ENCODE measurements at regions not wholly inside any gene's neighbourhood (a gene's known extent, or its start where the extent isn't known, plus 50 kb on each side); places are given as distances from the start of the nearest gene placed in this dataset.

GRCh38 chr6:106022801-106023200 is 63.3 kb upstream of the PRDM1 start:
- H3K4me1 Mint-ChIP-seq (ENCODE audit: unreplicated experiment), result peaks cover 8% of the 10 kb centered on the region
- no peaks in the 10 kb centered on the region for H3K9me3 Mint-ChIP-seq (ENCODE audit: unreplicated experiment)
- no peak overlapping the region for H3K27ac Mint-ChIP-seq (ENCODE audit: unreplicated experiment)
- TF ChIP-seq CTCF (IDR thresholded peaks at IDR 0.05; ENCODE audit: unreplicated experiment), result no peak
- DNase-seq (ENCODE audit: low spot score), result no peak
- H3K36me3 Mint-ChIP-seq (ENCODE audit: low read depth, unreplicated experiment), result no peaks in the 10 kb centered on the region
- peaks cover 2% of the 10 kb centered on the region for H3K27me3 Mint-ChIP-seq (ENCODE audit: unreplicated experiment)
- no peak overlapping the region for H3K4me3 Mint-ChIP-seq (ENCODE audit: unreplicated experiment)

- DNase-seq (ENCODE audit: low spot score), result no peak
- TF ChIP-seq CTCF (IDR thresholded peaks at IDR 0.05; ENCODE audit: unreplicated experiment), result no peak
- no peak overlapping the region for H3K27ac Mint-ChIP-seq (ENCODE audit: unreplicated experiment)
- H3K9me3 Mint-ChIP-seq (ENCODE audit: unreplicated experiment), result no peaks in the 10 kb centered on the region
- H3K4me3 Mint-ChIP-seq (ENCODE audit: unreplicated experiment), result no peak overlapping the region
- no peaks in the 10 kb centered on the region for H3K36me3 Mint-ChIP-seq (ENCODE audit: low read depth, unreplicated experiment)
- peaks cover under 1% of the 10 kb centered on the region for H3K27me3 Mint-ChIP-seq (ENCODE audit: unreplicated experiment)
- peaks cover 4% of the 10 kb centered on the region for H3K4me1 Mint-ChIP-seq (ENCODE audit: unreplicated experiment)
Measured at GRCh38 chr6:106017454-106017853, 68.7 kb upstream of the PRDM1 start.

- Mint-ChIP-seq H3K9me3 (ENCODE audit: unreplicated experiment) (no peaks in the 10 kb centered on the region), H3K4me1 (ENCODE audit: unreplicated experiment) (peaks cover 4% of the 10 kb centered on the region), H3K4me3 (ENCODE audit: unreplicated experiment) (no peak overlapping the region), H3K36me3 (ENCODE audit: low read depth, unreplicated experiment) (no peaks in the 10 kb centered on the region), H3K27ac (ENCODE audit: unreplicated experiment) (no peak overlapping the region), H3K27me3 (ENCODE audit: unreplicated experiment) (peaks cover 3% of the 10 kb centered on the region)
- no peak for DNase-seq (ENCODE audit: low spot score)
- TF ChIP-seq CTCF (IDR thresholded peaks at IDR 0.05; ENCODE audit: unreplicated experiment), result no peak
Measured at GRCh38 chr6:106014955-106015354, 71.2 kb upstream of the PRDM1 start.

- TF ChIP-seq CTCF (IDR thresholded peaks at IDR 0.05; ENCODE audit: unreplicated experiment), result no peak
- no peak overlapping the region for H3K4me3 Mint-ChIP-seq (ENCODE audit: unreplicated experiment)
- no peak for DNase-seq (ENCODE audit: low spot score)
- H3K27ac Mint-ChIP-seq (ENCODE audit: unreplicated experiment), result no peak overlapping the region
- H3K27me3 Mint-ChIP-seq (ENCODE audit: unreplicated experiment), result peaks cover 3% of the 10 kb centered on the region
- no peaks in the 10 kb centered on the region for H3K9me3 Mint-ChIP-seq (ENCODE audit: unreplicated experiment)
- peaks cover 4% of the 10 kb centered on the region for H3K4me1 Mint-ChIP-seq (ENCODE audit: unreplicated experiment)
- no peaks in the 10 kb centered on the region for H3K36me3 Mint-ChIP-seq (ENCODE audit: low read depth, unreplicated experiment)
Measured at GRCh38 chr6:106011476-106011875, 74.7 kb upstream of the PRDM1 start.

GRCh38 chr6:106005954-106006353 is 80.2 kb upstream of the PRDM1 start:
- Mint-ChIP-seq H3K9me3 (ENCODE audit: unreplicated experiment) (no peaks in the 10 kb centered on the region), H3K4me3 (ENCODE audit: unreplicated experiment) (no peak overlapping the region), H3K27me3 (ENCODE audit: unreplicated experiment) (no peaks in the 10 kb centered on the region), H3K4me1 (ENCODE audit: unreplicated experiment) (no peaks in the 10 kb centered on the region), H3K36me3 (ENCODE audit: low read depth, unreplicated experiment) (no peaks in the 10 kb centered on the region), H3K27ac (ENCODE audit: unreplicated experiment) (no peak overlapping the region)
- TF ChIP-seq CTCF (IDR thresholded peaks at IDR 0.05; ENCODE audit: unreplicated experiment), result no peak
- no peak for DNase-seq (ENCODE audit: low spot score)
